ENCODE measurements at regions not wholly inside any gene's neighbourhood (a gene's known extent, or its start where the extent isn't known, plus 50 kb on each side); places are given as distances from the start of the nearest gene placed in this dataset.
"Not testable (repeated sequence)": the region's sequence is repeated elsewhere in the genome, so short reads cannot be mapped to it uniquely, and the experiment has no call there.

- no peak for DNase-seq
Measured at GRCh38 chr4:81375745-81376144, 96.0 kb downstream of the RASGEF1B start.

GRCh38 chr4:81369886-81370285, 101.8 kb downstream of the RASGEF1B start:
- no peak for DNase-seq

- DNase-seq, result no peak
Measured at GRCh38 chr4:81366779-81367178, 104.9 kb downstream of the RASGEF1B start.

GRCh38 chr4:81360737-81361136, 111.0 kb downstream of the RASGEF1B start:
- DNase-seq, result no peak

- DNase-seq, result no peak
Measured at GRCh38 chr4:81359207-81359606, 112.5 kb downstream of the RASGEF1B start.

- no peak for DNase-seq
Measured at GRCh38 chr4:81358154-81358553, 113.6 kb downstream of the RASGEF1B start.

- DNase-seq, result no peak
Measured at GRCh38 chr4:81356621-81357020, 115.1 kb downstream of the RASGEF1B start.

- DNase-seq, result no peak
Measured at GRCh38 chr4:81355136-81355535, 116.6 kb downstream of the RASGEF1B start.

GRCh38 chr4:81353861-81354260, 117.8 kb downstream of the RASGEF1B start:
- DNase-seq, result no peak

- DNase-seq, result peak; percentile 38
Measured at GRCh38 chr4:81352446-81352835, 119.3 kb downstream of the RASGEF1B start.

GRCh38 chr4:81351654-81352445, 119.9 kb downstream of the RASGEF1B start:
- peak; percentile 86 for DNase-seq

GRCh38 chr4:81350040-81350439, 121.7 kb downstream of the RASGEF1B start:
- no peak for DNase-seq

GRCh38 chr4:81348778-81349094, 123.0 kb downstream of the RASGEF1B start:
- DNase-seq, result no peak

- no peak for DNase-seq
Measured at GRCh38 chr4:81348086-81348777, 123.5 kb downstream of the RASGEF1B start.

- no peak for DNase-seq
Measured at GRCh38 chr4:81346719-81347118, 125.0 kb downstream of the RASGEF1B start.

GRCh38 chr4:81343536-81343935, 128.2 kb downstream of the RASGEF1B start:
- no peak for DNase-seq

GRCh38 chr4:81343046-81343445, 128.0 kb upstream of the PRKG2 start:
- no peak for DNase-seq

GRCh38 chr4:81337211-81337610, 122.2 kb upstream of the PRKG2 start:
- DNase-seq, result no peak

- no peak for DNase-seq
Measured at GRCh38 chr4:81335122-81335912, 120.3 kb upstream of the PRKG2 start.

- no peak for DNase-seq
Measured at GRCh38 chr4:81330018-81330417, 115.0 kb upstream of the PRKG2 start.

- no peak for DNase-seq
Measured at GRCh38 chr4:81326581-81326980, 111.6 kb upstream of the PRKG2 start.

GRCh38 chr4:81324594-81324993, 109.6 kb upstream of the PRKG2 start:
- not testable (repeated sequence) for DNase-seq

GRCh38 chr4:81319657-81320056, 104.6 kb upstream of the PRKG2 start:
- no peak for DNase-seq
